OCI-LY1 (cell line): ENCODE measurements at regions not wholly inside any gene's neighbourhood (a gene's known extent, or its start where the extent isn't known, plus 50 kb on each side); places are given as distances from the start of the nearest gene placed in this dataset.

ENCODE experiments used
- H2AFZ ChIP-seq: fragments of 200-600 bp; sonication (generic), shearing (Covaris generic); 2 replicates; pipeline ENCODE4 v1.6.0; 2014; ENCODE audit warnings: antibody characterized with exemption, mild to moderate bottlenecking, low read length
- H3F3A ChIP-seq: fragments of 200-600 bp; sonication (generic), shearing (Covaris generic); 2 replicates; pipeline ENCODE4 v1.6.0; 2014; ENCODE audit warnings: mild to moderate bottlenecking, antibody characterized with exemption, low read length, moderate library complexity; ENCODE audit not compliant: insufficient read depth
- H3K27ac ChIP-seq: fragments of 200-600 bp; sonication (generic); 2 replicates; pipeline ENCODE4 v1.5.1; 2014; ENCODE audit warnings: low read length, mixed run types, mild to moderate bottlenecking, low read depth; ENCODE audit not compliant: poor library complexity, severe bottlenecking
- H3K27me3 ChIP-seq: fragments of 200-600 bp; sonication (generic); 2 replicates; pipeline ENCODE4 v1.6.0; 2014; ENCODE audit warnings: antibody characterized with exemption, mild to moderate bottlenecking, low read length, moderate library complexity; ENCODE audit not compliant: insufficient read depth
- H3K36me3 ChIP-seq: fragments of 200-600 bp; sonication (generic); 2 replicates; pipeline ENCODE4 v1.6.1; 2014; ENCODE audit warnings: mild to moderate bottlenecking, antibody characterized with exemption, low read length, moderate library complexity, mixed read lengths; ENCODE audit not compliant: insufficient read depth
- H3K4me1 ChIP-seq: fragments of 200-600 bp; sonication (generic); 2 replicates; pipeline ENCODE4 v1.5.1; 2014; ENCODE audit warnings: mild to moderate bottlenecking, low read length, moderate library complexity; ENCODE audit not compliant: insufficient read depth, severe bottlenecking
- H3K4me2 ChIP-seq: fragments of 200-600 bp; sonication (generic), shearing (Covaris generic); 2 replicates; pipeline ENCODE4 v1.6.1; 2014; ENCODE audit warnings: low read length
- H3K4me3 ChIP-seq: fragments of 200-600 bp; sonication (generic); 2 replicates; pipeline ENCODE4 v1.5.1; 2014; ENCODE audit warnings: low read length, low read depth, mild to moderate bottlenecking, mixed read lengths; ENCODE audit not compliant: poor library complexity, severe bottlenecking
- H3K79me2 ChIP-seq: fragments of 200-600 bp; shearing (Covaris generic); 2 replicates; pipeline ENCODE4 v1.6.1; 2016; ENCODE audit warnings: mixed run types, low read length, mixed read lengths; ENCODE audit not compliant: insufficient read depth
- H3K9ac ChIP-seq: fragments of 200-600 bp; sonication (generic), shearing (Covaris generic); 2 replicates; pipeline ENCODE4 v1.6.1; 2014; ENCODE audit warnings: mild to moderate bottlenecking, low read length, mixed read lengths
- H3K9me2 ChIP-seq: fragments of 200-600 bp; sonication (generic), shearing (Covaris generic); 2 replicates; pipeline ENCODE4 v1.6.1; 2014; ENCODE audit warnings: low read depth, mild to moderate bottlenecking, low read length, mixed read lengths
- H3K9me3 ChIP-seq: fragments of 200-600 bp; shearing (Covaris generic); 2 replicates; pipeline ENCODE4 v1.6.1; 2014; ENCODE audit warnings: low read length, mixed read lengths
- H4K20me1 ChIP-seq: fragments of 200-600 bp; sonication (generic), shearing (Covaris generic); 2 replicates; pipeline ENCODE4 v1.6.0; 2016; ENCODE audit warnings: mild to moderate bottlenecking, low read length; ENCODE audit not compliant: insufficient read depth
- EZH2 ChIP-seq: fragments of 200-600 bp; sonication (generic), shearing (Covaris generic); IDR thresholded peaks from 2 replicates; pipeline ENCODE4 v1.8.0; 2017; ENCODE audit warnings: borderline replicate concordance, mixed run types, mild to moderate bottlenecking, antibody characterized with exemption, low read length, moderate library complexity, mixed read lengths
- TF ChIP-seq, protein P1 (sequence below): fragments of 200-600 bp; sonication (generic), shearing (Covaris generic); IDR thresholded peaks from 2 replicates; pipeline ENCODE4 v1.5.1; 2017; ENCODE audit warnings: mild to moderate bottlenecking, antibody characterized with exemption, low read length, moderate library complexity, mixed read lengths

DNA sequence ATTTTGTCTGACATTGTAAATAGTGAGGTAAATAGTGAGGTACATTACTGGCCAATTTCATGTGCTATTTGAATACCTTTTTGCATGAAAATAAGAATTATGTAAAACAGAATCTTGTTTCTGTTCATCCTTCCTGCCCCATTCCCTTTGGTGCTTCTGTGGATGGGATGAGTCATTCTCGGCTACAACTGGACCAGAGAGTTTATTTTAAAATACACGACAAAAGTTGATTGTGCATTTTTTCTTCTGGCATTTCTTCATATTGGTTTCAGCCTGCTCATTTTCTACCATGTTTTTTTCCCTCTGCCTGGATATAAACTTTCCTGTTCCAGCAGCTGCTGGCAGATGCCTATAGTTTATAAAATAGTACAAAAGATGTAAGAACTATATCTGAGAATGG, 107.5 kb downstream of the CYSLTR2 start:
- Histone ChIP-seq H3K9me2 (no peaks in the 10 kb centered on the region), H3K4me3 (no peak overlapping the region), H2AFZ (no peak overlapping the region), H3K4me1 (no peaks in the 10 kb centered on the region), H3K27ac (no peak overlapping the region), H3F3A (no peaks in the 10 kb centered on the region), H4K20me1 (no peaks in the 10 kb centered on the region), H3K9ac (no peak overlapping the region), H3K9me3 (peaks cover 4% of the 10 kb centered on the region; the same call in 1 of the 2 replicates), H3K79me2 (no peaks in the 10 kb centered on the region), H3K27me3 (no peaks in the 10 kb centered on the region), H3K4me2 (no peak overlapping the region), H3K36me3 (no peaks in the 10 kb centered on the region)
- TF ChIP-seq, protein P1, sequence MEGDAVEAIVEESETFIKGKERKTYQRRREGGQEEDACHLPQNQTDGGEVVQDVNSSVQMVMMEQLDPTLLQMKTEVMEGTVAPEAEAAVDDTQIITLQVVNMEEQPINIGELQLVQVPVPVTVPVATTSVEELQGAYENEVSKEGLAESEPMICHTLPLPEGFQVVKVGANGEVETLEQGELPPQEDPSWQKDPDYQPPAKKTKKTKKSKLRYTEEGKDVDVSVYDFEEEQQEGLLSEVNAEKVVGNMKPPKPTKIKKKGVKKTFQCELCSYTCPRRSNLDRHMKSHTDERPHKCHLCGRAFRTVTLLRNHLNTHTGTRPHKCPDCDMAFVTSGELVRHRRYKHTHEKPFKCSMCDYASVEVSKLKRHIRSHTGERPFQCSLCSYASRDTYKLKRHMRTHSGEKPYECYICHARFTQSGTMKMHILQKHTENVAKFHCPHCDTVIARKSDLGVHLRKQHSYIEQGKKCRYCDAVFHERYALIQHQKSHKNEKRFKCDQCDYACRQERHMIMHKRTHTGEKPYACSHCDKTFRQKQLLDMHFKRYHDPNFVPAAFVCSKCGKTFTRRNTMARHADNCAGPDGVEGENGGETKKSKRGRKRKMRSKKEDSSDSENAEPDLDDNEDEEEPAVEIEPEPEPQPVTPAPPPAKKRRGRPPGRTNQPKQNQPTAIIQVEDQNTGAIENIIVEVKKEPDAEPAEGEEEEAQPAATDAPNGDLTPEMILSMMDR: no peak
- TF ChIP-seq EZH2: no peak

DNA sequence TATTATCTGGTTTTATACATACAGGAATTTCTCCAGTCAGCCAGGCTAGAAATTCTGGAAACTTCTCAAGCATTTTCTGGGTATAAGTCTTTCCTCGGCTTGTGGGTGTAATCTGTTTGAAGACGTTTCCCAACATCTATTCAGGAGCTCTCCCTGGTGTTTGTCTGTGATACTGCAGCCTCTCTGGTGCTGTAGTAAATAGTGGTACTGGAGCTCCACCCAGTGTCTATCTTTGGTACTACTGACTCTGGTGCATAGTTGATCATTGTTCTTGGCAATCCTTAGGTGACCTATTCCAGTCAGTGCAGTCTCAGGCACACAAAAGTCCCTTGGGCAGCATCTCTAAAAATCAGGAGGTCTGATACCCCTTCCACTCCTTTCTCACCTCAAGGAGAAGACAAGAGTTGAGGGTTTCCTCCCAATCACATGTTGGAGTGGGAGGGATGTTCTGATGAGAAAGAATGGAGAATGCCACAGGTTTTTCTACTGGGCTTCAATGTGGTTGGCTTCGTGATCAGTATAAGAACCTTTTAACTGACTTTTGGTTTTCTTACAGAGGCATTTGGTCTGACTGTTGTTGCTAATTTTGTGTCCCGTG, 115.5 kb downstream of the CYSLTR2 start:
- Histone ChIP-seq H3K9me2 (no peaks in the 10 kb centered on the region), H3K4me3 (no peak overlapping the region), H3F3A (no peaks in the 10 kb centered on the region), H3K9me3 (peaks cover 10% of the 10 kb centered on the region; the same call in 1 of the 2 replicates), H3K79me2 (no peaks in the 10 kb centered on the region), H3K9ac (no peak overlapping the region), H3K27ac (no peak overlapping the region), H3K36me3 (no peaks in the 10 kb centered on the region), H3K4me2 (no peak overlapping the region), H3K4me1 (no peaks in the 10 kb centered on the region), H3K27me3 (no peaks in the 10 kb centered on the region; the same call in 1 of the 2 replicates), H2AFZ (peak overlapping the region; percentile 40; the same call in 1 of the 2 replicates), H4K20me1 (no peaks in the 10 kb centered on the region)
- TF ChIP-seq, protein P1: peak; percentile 100
- TF ChIP-seq EZH2: no peak

DNA sequence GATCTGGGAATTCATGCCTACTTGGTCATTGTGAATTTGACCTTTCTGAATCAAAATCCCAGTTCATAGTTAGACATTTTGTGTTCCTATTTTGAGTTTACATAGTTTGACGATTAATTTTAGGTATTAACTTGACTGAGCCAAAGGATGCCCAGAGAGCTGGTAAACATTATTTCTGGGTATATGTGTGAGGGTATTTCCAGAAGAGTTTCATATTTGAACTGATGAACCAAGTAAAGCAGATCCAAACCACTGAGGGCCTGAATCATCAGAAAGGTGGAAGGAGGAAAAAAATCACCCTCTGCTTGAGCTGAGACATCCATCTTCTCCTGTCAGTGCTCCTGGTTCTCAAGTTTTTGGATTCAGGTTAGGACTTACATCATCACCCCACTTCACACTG, 116.6 kb downstream of the CYSLTR2 start:
- Histone ChIP-seq H3K36me3 (no peaks in the 10 kb centered on the region), H3K9ac (no peak overlapping the region), H3K27me3 (no peaks in the 10 kb centered on the region; the same call in 1 of the 2 replicates), H3K27ac (no peak overlapping the region), H3K4me2 (no peak overlapping the region), H4K20me1 (no peaks in the 10 kb centered on the region), H3K9me3 (peaks cover 6% of the 10 kb centered on the region; the same call in 1 of the 2 replicates), H3F3A (no peaks in the 10 kb centered on the region), H3K9me2 (no peaks in the 10 kb centered on the region), H3K4me3 (no peak overlapping the region), H2AFZ (no peak overlapping the region), H3K4me1 (no peaks in the 10 kb centered on the region), H3K79me2 (no peaks in the 10 kb centered on the region)
- no peak for TF ChIP-seq EZH2
- TF ChIP-seq, protein P1: no peak
